ENCODE measurements at regions not wholly inside any gene's neighbourhood (a gene's known extent, or its start where the extent isn't known, plus 50 kb on each side); places are given as distances from the start of the nearest gene placed in this dataset.

DNA sequence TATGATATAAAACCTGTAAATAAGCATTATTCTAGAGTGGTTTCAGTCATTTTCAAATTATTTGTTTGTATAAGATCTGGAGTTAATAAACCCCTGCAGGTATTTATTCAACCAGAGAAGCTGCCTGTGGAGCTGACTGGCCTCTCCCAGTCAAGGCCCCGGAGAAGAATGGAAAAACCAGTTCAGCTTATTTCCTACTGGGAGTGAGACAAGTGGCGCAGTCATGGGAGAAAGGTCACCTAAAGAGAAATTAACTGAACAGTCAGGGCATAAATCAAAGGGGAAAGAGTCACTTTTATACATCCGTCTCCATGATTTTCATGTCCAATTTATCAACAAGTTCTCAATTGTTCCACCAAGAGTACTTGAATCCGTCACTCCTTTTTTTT lies 240.9 kb downstream of the RNF152 start:
- DNase-seq (ENCODE audit: low read depth): no peak
- H3K4me3 ChIP-seq (ENCODE audit: low read depth, low read length): no peak overlapping the region
- TF ChIP-seq, protein P1, sequence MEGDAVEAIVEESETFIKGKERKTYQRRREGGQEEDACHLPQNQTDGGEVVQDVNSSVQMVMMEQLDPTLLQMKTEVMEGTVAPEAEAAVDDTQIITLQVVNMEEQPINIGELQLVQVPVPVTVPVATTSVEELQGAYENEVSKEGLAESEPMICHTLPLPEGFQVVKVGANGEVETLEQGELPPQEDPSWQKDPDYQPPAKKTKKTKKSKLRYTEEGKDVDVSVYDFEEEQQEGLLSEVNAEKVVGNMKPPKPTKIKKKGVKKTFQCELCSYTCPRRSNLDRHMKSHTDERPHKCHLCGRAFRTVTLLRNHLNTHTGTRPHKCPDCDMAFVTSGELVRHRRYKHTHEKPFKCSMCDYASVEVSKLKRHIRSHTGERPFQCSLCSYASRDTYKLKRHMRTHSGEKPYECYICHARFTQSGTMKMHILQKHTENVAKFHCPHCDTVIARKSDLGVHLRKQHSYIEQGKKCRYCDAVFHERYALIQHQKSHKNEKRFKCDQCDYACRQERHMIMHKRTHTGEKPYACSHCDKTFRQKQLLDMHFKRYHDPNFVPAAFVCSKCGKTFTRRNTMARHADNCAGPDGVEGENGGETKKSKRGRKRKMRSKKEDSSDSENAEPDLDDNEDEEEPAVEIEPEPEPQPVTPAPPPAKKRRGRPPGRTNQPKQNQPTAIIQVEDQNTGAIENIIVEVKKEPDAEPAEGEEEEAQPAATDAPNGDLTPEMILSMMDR (IDR thresholded peaks at IDR 0.05; ENCODE audit: low read depth, low read length, missing control alignments): no peak

DNA sequence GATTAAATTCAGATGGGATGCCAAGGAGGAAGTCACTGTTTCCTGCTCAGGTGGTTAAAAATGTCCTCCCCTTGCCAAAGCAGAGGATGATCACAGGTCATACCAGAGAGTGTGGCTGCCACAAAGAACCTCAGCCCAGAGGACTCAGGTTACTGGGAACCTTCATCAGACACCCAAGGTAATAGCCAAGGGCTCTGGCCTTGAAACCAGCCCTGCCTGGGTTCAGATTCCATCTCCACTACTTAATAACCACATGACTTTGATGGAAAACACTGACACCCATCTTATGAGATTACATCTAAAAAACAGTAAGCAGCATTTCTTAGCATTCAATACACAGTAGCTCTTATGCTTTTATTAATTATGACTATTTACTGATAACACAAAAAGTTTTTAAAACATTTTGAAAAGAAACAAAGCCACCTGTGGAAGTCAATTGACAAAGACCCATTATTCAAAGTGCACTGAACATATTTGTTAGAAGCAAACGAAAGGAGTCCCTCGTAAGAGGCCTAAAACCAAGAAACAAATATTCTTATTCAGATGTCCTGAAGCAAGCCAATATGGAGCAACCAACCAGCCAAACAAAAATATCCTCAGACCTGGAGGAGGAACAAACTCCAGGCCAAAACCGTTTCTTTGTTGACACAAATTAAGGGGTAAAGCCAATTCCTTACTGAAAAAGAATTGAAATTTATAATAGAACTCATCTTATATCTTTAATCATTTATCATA lies 241.5 kb downstream of the RNF152 start:
- H3K4me3 ChIP-seq (ENCODE audit: low read depth, low read length): no peak overlapping the region
- TF ChIP-seq, protein P1 (IDR thresholded peaks at IDR 0.05; ENCODE audit: low read depth, low read length, missing control alignments): no peak
- DNase-seq (ENCODE audit: low read depth): no peak

DNA sequence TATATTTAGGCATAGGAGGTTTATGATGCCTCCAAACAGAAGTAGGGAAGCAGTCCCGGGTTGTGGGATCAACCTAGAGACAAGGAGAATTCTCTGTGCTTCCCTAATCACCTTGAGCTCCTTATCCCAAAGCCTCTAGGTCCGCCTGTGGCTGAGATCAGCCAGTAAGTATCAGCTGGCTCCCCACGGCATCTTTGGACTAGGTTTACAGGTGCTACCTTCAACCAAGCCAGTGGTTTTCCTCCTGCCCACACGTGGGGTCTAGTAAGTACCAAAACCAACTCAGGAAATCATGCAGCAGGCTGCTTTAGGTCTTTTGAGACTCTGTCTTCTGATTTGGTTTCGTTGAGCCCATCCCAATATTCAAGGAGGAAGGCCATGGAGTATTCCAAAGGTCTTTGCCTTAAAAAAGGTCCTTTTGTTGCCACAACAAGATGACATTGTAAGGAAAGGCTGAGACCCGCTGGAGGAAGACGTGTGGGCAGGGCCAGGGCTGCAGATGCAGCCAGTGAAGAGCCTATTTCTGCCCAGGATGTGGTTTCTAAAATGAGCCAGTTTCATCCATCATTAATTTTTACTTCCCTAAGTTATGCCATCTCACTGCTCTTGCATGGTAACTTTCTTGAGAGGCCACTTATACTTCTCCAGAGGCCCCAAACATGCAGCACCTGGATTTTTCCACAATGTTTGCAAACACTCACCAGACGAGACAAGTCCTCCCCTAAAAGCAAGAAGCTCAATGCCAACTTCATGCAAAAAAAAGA lies 248.7 kb downstream of the RNF152 start:
- TF ChIP-seq, protein P1 (IDR thresholded peaks at IDR 0.05; ENCODE audit: low read depth, low read length, missing control alignments): no peak
- no peak for DNase-seq (ENCODE audit: low read depth)
- H3K4me3 ChIP-seq (ENCODE audit: low read depth, low read length): no peak overlapping the region

DNA sequence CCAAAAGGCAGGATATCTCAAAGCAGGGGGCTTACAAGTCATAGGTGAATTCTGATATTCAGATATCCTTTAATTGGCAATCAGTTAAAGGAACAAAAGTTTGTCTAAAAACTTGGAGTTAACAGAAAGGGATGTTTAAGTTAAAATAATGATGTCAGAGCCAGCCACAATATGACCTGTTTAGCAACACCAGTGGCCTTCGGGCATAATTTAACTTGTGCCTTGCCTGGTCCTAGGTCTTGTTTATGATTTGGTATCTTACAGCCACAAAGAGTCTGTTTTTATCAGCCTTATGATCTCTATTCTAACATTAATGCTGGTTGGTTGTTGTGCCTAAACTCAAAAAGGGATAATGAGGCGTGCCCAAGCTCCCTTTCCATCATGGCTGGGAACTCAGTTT lies 252.9 kb downstream of the RNF152 start:
- TF ChIP-seq, protein P1 (IDR thresholded peaks at IDR 0.05; ENCODE audit: low read depth, low read length, missing control alignments): no peak
- DNase-seq (ENCODE audit: low read depth): no peak
- no peak overlapping the region for H3K4me3 ChIP-seq (ENCODE audit: low read depth, low read length)

DNA sequence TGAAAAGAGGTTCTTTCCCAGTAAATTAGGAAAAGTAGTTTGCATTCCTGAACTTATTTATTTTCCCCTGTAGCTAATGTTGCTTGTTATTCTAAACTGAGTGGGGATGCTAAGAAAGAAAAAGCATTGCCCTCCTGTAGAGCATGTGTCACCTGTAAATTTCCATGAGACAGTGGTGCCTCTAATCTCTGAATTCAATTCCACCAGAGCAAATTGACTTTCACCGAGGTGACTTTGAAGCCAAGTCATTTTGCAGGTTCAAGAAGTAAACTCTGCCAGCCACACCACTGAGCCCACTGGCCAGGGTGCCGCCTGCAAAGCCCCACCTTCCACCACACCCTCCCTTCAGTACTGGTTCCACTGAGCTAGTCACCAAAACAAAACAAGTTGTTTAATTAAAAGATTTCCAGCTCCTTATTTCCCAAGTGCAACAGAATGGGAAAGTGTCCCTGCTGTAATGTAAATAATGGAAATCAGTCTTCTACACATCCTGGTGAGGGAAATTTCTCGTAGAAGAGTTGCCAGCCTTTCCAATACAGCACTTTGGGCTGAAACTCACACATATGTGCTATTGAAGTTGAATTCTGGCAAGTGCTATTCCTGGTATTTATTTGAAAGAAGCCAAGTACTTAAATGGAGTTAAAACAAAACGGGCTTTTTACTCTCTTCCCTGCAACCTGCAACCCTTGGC lies 254.8 kb downstream of the RNF152 start:
- TF ChIP-seq, protein P1 (IDR thresholded peaks at IDR 0.05; ENCODE audit: low read depth, low read length, missing control alignments): no peak
- DNase-seq (ENCODE audit: low read depth): no peak
- no peak overlapping the region for H3K4me3 ChIP-seq (ENCODE audit: low read depth, low read length)

DNA sequence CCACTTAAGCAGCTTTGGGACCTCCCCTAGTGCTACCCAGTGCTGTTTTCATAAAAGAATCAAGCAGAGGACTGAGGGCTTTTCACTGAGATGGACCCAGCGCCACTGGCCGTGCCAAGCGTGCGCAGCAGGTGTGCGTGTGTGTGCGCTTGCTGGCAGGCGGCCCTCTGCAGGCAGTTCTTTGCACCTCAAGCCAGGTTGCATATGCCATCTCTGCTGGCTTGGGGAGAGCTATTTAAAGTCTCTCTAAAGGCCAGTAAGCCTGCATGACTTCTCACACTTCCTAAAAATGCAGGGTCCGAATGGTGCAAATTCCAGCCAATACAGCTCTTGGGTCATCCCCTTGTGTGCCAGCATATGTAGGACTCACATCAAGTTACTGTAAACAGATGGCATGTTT lies 255.5 kb downstream of the RNF152 start:
- DNase-seq (ENCODE audit: low read depth): no peak
- TF ChIP-seq, protein P1 (IDR thresholded peaks at IDR 0.05; ENCODE audit: low read depth, low read length, missing control alignments): no peak
- no peak overlapping the region for H3K4me3 ChIP-seq (ENCODE audit: low read depth, low read length)

Measured in GM12864 (cell line).